H1 (cell line): ENCODE measurements at regions not wholly inside any gene's neighbourhood (a gene's known extent, or its start where the extent isn't known, plus 50 kb on each side); places are given as distances from the start of the nearest gene placed in this dataset.

ENCODE experiments used
- CTCF ChIA-PET: fragments of 300-600 bp; sonication (Branson Sonifier 250); formaldehyde crosslinking; loops from one replicate; lab custom pipeline; 2021; ENCODE audit not compliant: partially characterized antibody; lab: Charles Lee
- POLR2A ChIA-PET: fragments of 300-600 bp; sonication (Branson Sonifier 250); formaldehyde crosslinking; loops from one replicate; lab custom pipeline; 2021; ENCODE audit warnings: inconsistent platforms; ENCODE audit not compliant: partially characterized antibody; lab: Charles Lee
- DNase-seq, 2 experiments: peaks; one replicate each; pipeline versions ENCODE4 v3.0.0 to v3.0.0-alpha.2; 2010 to 2022; ENCODE audit warnings: low spot score in 2 of 2, low read depth in 1 of 2, mixed read lengths in 1 of 2
- FAIRE-seq: peaks from 2 replicates; lab custom pipeline; 2011; peaks lifted over from hg19 to GRCh38; lab: Jason Lieb, UNC
- H2AFZ ChIP-seq: 2 replicates; pipeline ENCODE4 v1.8.1; 2012; ENCODE audit warnings: low read length, inconsistent platforms
- H2AK5ac ChIP-seq: 2 replicates; pipeline ENCODE4 v1.6.1; 2013; ENCODE audit warnings: low read depth, low read length
- H2BK120ac ChIP-seq: replicated peaks from 2 replicates; pipeline ENCODE3; 2013; ENCODE audit warnings: low read depth, low read length, inconsistent platforms
- H2BK12ac ChIP-seq: 2 replicates; pipeline ENCODE4 v1.6.1; 2013; ENCODE audit warnings: low read depth, low read length
- H2BK15ac ChIP-seq: 2 replicates; pipeline ENCODE4 v1.6.1; 2013; ENCODE audit warnings: low read length
- H2BK20ac ChIP-seq: 2 replicates; pipeline ENCODE4 v1.6.1; 2013; ENCODE audit warnings: low read length
- H2BK5ac ChIP-seq: 2 replicates; pipeline ENCODE4 v1.6.1; 2013; ENCODE audit warnings: low read depth, low read length
- H3K14ac ChIP-seq: 2 replicates; pipeline ENCODE4 v1.6.1; 2013; ENCODE audit warnings: inconsistent platforms; ENCODE audit not compliant: insufficient read length
- H3K18ac ChIP-seq: 2 replicates; pipeline ENCODE4 v1.6.1; 2013; ENCODE audit warnings: low read length; ENCODE audit errors: extremely low read depth
- H3K23ac ChIP-seq: 2 replicates; pipeline ENCODE4 v1.6.1; 2013; ENCODE audit warnings: inconsistent platforms; ENCODE audit not compliant: insufficient read length
- H3K23me2 ChIP-seq: 2 replicates; pipeline ENCODE4 v1.6.1; 2013; ENCODE audit warnings: low read depth, low read length
- H3K27ac ChIP-seq: 2 replicates; pipeline ENCODE4 v1.6.1; 2011; ENCODE audit warnings: low read depth, low read length, inconsistent platforms
- H3K27me3 ChIP-seq, 4 experiments: replicated peaks in 1 of 4; 1 replicate in 1 of 4; 2 replicates in 3 of 4; pipeline versions ENCODE4 v1.6.1 to v1.8.1; 2011 to 2013; ENCODE audit warnings: low read length in 3 of 4, mild to moderate bottlenecking in 3 of 4, inconsistent platforms in 2 of 4, mixed read lengths in 2 of 4, moderate library complexity in 1 of 4; ENCODE audit not compliant: control insufficient read depth in 3 of 4, insufficient read depth in 3 of 4; ENCODE audit errors: extremely low read depth in 1 of 4
- H3K36me3 ChIP-seq, 4 experiments: 2 replicates each; pipeline versions ENCODE4 v1.6.1 to v1.8.1; 2011 to 2013; ENCODE audit warnings: mild to moderate bottlenecking in 4 of 4, low read length in 3 of 4, moderate library complexity in 2 of 4, control low read depth in 1 of 4, inconsistent platforms in 1 of 4; ENCODE audit not compliant: insufficient read depth in 4 of 4, control insufficient read depth in 2 of 4
- H3K4ac ChIP-seq: replicated peaks from 2 replicates; pipeline ENCODE3; 2013; ENCODE audit warnings: low read length, low read depth, mixed read lengths, inconsistent platforms; ENCODE audit not compliant: insufficient read length
- H3K4me1 ChIP-seq, 4 experiments: replicated peaks in 1 of 4; 1 replicate in 1 of 4; 2 replicates in 3 of 4; pipeline versions ENCODE4 v1.6.1 to v1.8.1; 2011 to 2013; ENCODE audit warnings: low read length in 3 of 4, inconsistent platforms in 2 of 4, mixed read lengths in 1 of 4; ENCODE audit not compliant: insufficient read depth in 4 of 4, control insufficient read depth in 3 of 4
- H3K4me2 ChIP-seq, 2 experiments: 2 replicates each; pipeline versions ENCODE4 v1.6.1 to v1.8.1; 2011 to 2013; ENCODE audit warnings: low read depth in 2 of 2, low read length in 2 of 2, control low read depth in 1 of 2, inconsistent platforms in 1 of 2, mild to moderate bottlenecking in 1 of 2; ENCODE audit not compliant: insufficient read depth in 1 of 2
- H3K4me3 ChIP-seq, 4 experiments: fragments of 200-600, 300-600 bp in 1 of 4; sonication (generic), shearing (Covaris generic), sonication (Bioruptor Twin) in 1 of 4; 2 replicates each; pipeline versions ENCODE4 v1.5.1 to v1.8.1; 2011 to 2016; ENCODE audit warnings: low read length in 4 of 4, low read depth in 3 of 4, control low read depth in 2 of 4, inconsistent platforms in 2 of 4, mild to moderate bottlenecking in 2 of 4, mixed read lengths in 1 of 4, moderate library complexity in 1 of 4; ENCODE audit not compliant: insufficient read depth in 2 of 4; ENCODE audit errors: extremely low read depth in 1 of 4
- H3K56ac ChIP-seq: replicated peaks from 2 replicates; pipeline ENCODE3; 2013; ENCODE audit warnings: low read depth, mild to moderate bottlenecking, mixed read lengths, low read length, inconsistent platforms; ENCODE audit not compliant: insufficient read length
- H3K79me1 ChIP-seq: 2 replicates; pipeline ENCODE4 v1.6.1; 2013; ENCODE audit warnings: low read depth, low read length, control low read depth
- H3K79me2 ChIP-seq, 2 experiments: 2 replicates each; pipeline versions ENCODE4 v1.6.1 to v1.8.1; 2012 to 2013; ENCODE audit warnings: low read length in 2 of 2, mild to moderate bottlenecking in 2 of 2, inconsistent platforms in 1 of 2; ENCODE audit not compliant: insufficient read depth in 2 of 2, control insufficient read depth in 1 of 2
- H3K9ac ChIP-seq, 4 experiments: replicated peaks in 1 of 4; 1 replicate in 1 of 4; 2 replicates in 3 of 4; pipeline versions ENCODE4 v1.6.1 to v1.8.1; 2011 to 2013; ENCODE audit warnings: low read depth in 3 of 4, low read length in 3 of 4, control low read depth in 2 of 4, mild to moderate bottlenecking in 2 of 4, moderate library complexity in 2 of 4, inconsistent platforms in 1 of 4; ENCODE audit errors: extremely low read depth in 1 of 4
- H3K9me3 ChIP-seq, 2 experiments: 2 replicates each; pipeline versions ENCODE4 v1.6.1 to v1.8.1; 2012 to 2013; ENCODE audit warnings: mild to moderate bottlenecking in 2 of 2, moderate library complexity in 2 of 2, control low read depth in 1 of 2, inconsistent platforms in 1 of 2, low read depth in 1 of 2, low read length in 1 of 2, mixed read lengths in 1 of 2; ENCODE audit not compliant: insufficient read depth in 2 of 2
- H4K20me1 ChIP-seq, 2 experiments: replicated peaks in 1 of 2; 2 replicates each; pipeline versions ENCODE3 to v1.8.1; 2011 to 2013; ENCODE audit warnings: inconsistent platforms in 2 of 2, low read length in 2 of 2, mild to moderate bottlenecking in 1 of 2; ENCODE audit not compliant: insufficient read depth in 2 of 2, control insufficient read depth in 1 of 2
- H4K5ac ChIP-seq: 2 replicates; pipeline ENCODE4 v1.6.1; 2013; ENCODE audit warnings: low read length, low read depth, mixed read lengths, inconsistent platforms; ENCODE audit not compliant: insufficient read length
- H4K8ac ChIP-seq: 2 replicates; pipeline ENCODE4 v1.8.0; 2013; ENCODE audit warnings: mild to moderate bottlenecking, moderate library complexity, low read length, inconsistent platforms; ENCODE audit not compliant: insufficient read depth; ENCODE audit errors: extremely low read depth
- H4K91ac ChIP-seq: replicated peaks from 2 replicates; pipeline ENCODE3; 2013; ENCODE audit warnings: low read length, mixed read lengths, inconsistent platforms; ENCODE audit not compliant: insufficient read length
- RAD21 ChIP-seq, 2 experiments: IDR thresholded peaks in 1 of 2; conservative IDR thresholded peaks in 1 of 2; 2 replicates each; pipeline ENCODE4 v1.6.1; 2011; ENCODE audit warnings: low read depth in 2 of 2, low read length in 2 of 2, improper control_type of control experiment in 1 of 2, inconsistent platforms in 1 of 2, mild to moderate bottlenecking in 1 of 2, moderate library complexity in 1 of 2
- SIN3A ChIP-seq, 2 experiments: IDR thresholded peaks in 1 of 2; conservative IDR thresholded peaks in 1 of 2; 2 replicates each; pipeline ENCODE4 v1.6.1; 2011 to 2012; ENCODE audit warnings: low read length in 2 of 2, improper control_type of control experiment in 1 of 2, low read depth in 1 of 2, mild to moderate bottlenecking in 1 of 2
- SP4 ChIP-seq: IDR thresholded peaks from 2 replicates; pipeline ENCODE4 v1.6.1; 2012; ENCODE audit warnings: low read length, inconsistent platforms
- SRF ChIP-seq: IDR thresholded peaks from 2 replicates; pipeline ENCODE4 v1.6.1; 2011; ENCODE audit warnings: mild to moderate bottlenecking, low read depth, low read length, moderate library complexity
- TAF1 ChIP-seq: IDR thresholded peaks from 2 replicates; pipeline ENCODE4 v1.6.1; 2011; ENCODE audit warnings: mild to moderate bottlenecking, low read depth, low read length
- TEAD4 ChIP-seq: IDR thresholded peaks from 2 replicates; pipeline ENCODE4 v1.6.1; 2012; ENCODE audit warnings: low read depth, low read length, inconsistent platforms, mixed read lengths
- WGBS, 2 experiments: shearing (Covaris generic) in 1 of 2; methylation state at CpG; one replicate each; pipeline versions ENCODE4 v1.1.6 to v1.1.7; 2013 to 2015; ENCODE audit warnings: low lambda C conversion rate in 2 of 2, mixed read lengths in 2 of 2, inconsistent platforms in 1 of 2, low coverage in 1 of 2, missing lambda C conversion rate in 1 of 2; ENCODE audit not compliant: insufficient replicate concordance in 2 of 2, insufficient coverage in 1 of 2, insufficient read length in 1 of 2; ENCODE audit errors: extremely low coverage in 1 of 2, missing lambda C conversion rate in 1 of 2; 5-methylcytosine and 5-hydroxymethylcytosine counted together
- TF ChIP-seq, protein P1 (sequence below), 3 experiments: IDR thresholded peaks; 1 replicate in 2 of 3; 2 replicates in 1 of 3; pipeline versions ENCODE4 v1.5.1 to v1.6.1; 2011; ENCODE audit warnings: low read length in 3 of 3, mild to moderate bottlenecking in 3 of 3, inconsistent platforms in 2 of 3, low read depth in 1 of 3, moderate library complexity in 1 of 3; ENCODE audit not compliant: insufficient read depth in 1 of 3; ENCODE audit errors: control extremely low read depth in 1 of 3
- TF ChIP-seq, protein P2 (sequence below): IDR thresholded peaks from 2 replicates; pipeline ENCODE4 v1.6.1; 2011; ENCODE audit warnings: low read depth, mild to moderate bottlenecking, low read length; ENCODE audit not compliant: insufficient read depth
- TF ChIP-seq, protein P3 (sequence below): IDR thresholded peaks from 2 replicates; pipeline ENCODE4 v1.6.1; 2012; ENCODE audit warnings: inconsistent platforms

DNA sequence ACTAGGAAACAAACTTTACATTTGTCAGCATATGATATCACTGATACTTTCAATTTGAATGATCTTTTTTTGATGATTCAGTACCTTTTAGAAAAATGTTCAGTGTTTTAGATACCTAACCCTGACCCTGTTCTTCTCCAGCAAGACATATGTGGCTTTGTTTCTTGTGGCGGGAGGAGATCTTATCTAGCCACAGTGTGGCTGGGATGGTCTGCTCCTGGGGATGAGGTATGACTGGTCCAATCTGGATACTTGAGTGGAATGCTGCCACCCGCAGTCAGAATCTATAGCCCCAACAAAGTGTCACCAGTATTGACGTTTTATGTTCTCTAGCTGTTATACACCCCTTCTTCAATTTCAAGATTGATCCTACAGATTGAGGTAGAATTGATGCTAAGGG is 439.0 kb upstream of the GOLIM4 start:
- H3K36me3 ChIP-seq: no peaks in the 10 kb centered on the region
- H2BK120ac ChIP-seq: no peak overlapping the region
- H2BK15ac ChIP-seq: no peak overlapping the region
- H3K23ac ChIP-seq: no peak overlapping the region
- peaks cover 3 to 11% (median 9%) of the 10 kb centered on the region in 4 experiments; a peak in 5 of 7 replicates for H3K4me1 ChIP-seq
- no peak overlapping the region for H3K18ac ChIP-seq
- H2AFZ ChIP-seq: no peak overlapping the region
- POLR2A ChIA-PET: interaction anchor here (0.7 kb wide), 1 partner anchor 507 kb away, joined by 3 read pairs; no protein-coding TSS in a partner anchor
- H2BK5ac ChIP-seq: no peak overlapping the region
- DNase-seq (no peak), FAIRE-seq (peak; percentile 71)
- H3K14ac ChIP-seq: no peak overlapping the region
- no peak overlapping the region for H4K8ac ChIP-seq
- H3K4me3 ChIP-seq: no peak overlapping the region
- H4K20me1 ChIP-seq: no peaks in the 10 kb centered on the region
- CTCF ChIA-PET: interaction anchor here (1.0 to 1.7 kb wide), 4 partner anchors 14 to 323 kb away, joined by 3 read pairs; no protein-coding TSS in a partner anchor
- H2BK12ac ChIP-seq: no peak overlapping the region
- TF ChIP-seq, protein P1, sequence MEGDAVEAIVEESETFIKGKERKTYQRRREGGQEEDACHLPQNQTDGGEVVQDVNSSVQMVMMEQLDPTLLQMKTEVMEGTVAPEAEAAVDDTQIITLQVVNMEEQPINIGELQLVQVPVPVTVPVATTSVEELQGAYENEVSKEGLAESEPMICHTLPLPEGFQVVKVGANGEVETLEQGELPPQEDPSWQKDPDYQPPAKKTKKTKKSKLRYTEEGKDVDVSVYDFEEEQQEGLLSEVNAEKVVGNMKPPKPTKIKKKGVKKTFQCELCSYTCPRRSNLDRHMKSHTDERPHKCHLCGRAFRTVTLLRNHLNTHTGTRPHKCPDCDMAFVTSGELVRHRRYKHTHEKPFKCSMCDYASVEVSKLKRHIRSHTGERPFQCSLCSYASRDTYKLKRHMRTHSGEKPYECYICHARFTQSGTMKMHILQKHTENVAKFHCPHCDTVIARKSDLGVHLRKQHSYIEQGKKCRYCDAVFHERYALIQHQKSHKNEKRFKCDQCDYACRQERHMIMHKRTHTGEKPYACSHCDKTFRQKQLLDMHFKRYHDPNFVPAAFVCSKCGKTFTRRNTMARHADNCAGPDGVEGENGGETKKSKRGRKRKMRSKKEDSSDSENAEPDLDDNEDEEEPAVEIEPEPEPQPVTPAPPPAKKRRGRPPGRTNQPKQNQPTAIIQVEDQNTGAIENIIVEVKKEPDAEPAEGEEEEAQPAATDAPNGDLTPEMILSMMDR (IDR thresholded peaks at IDR 0.05; ENCODE audit: control extremely low read depth in 1 of 3, insufficient read depth in 1 of 3, low read depth in 1 of 3, low read length in 3 of 3): peak in 1 of 3 experiments; percentile 18; a peak in 1 of 4 replicates
- TF ChIP-seq TEAD4: 0 out of 2 replicates have a peak, but pooled peaks have one; percentile 30
- peak in 1 of 2 experiments; percentile 35; a peak in 2 of 4 replicates for TF ChIP-seq RAD21 (IDR thresholded peaks at IDR 0.05 in 1 of 2, conservative IDR thresholded peaks at IDR 0.05 in 1 of 2; ENCODE audit: low read depth in 2 of 2, low read length in 2 of 2)
- TF ChIP-seq SIN3A (conservative IDR thresholded peaks at IDR 0.05 in 1 of 2, IDR thresholded peaks at IDR 0.05 in 1 of 2; ENCODE audit: low read depth in 1 of 2, low read length in 2 of 2): no peak
- TF ChIP-seq, protein P2, sequence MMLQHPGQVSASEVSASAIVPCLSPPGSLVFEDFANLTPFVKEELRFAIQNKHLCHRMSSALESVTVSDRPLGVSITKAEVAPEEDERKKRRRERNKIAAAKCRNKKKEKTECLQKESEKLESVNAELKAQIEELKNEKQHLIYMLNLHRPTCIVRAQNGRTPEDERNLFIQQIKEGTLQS: no peak
- TF ChIP-seq, protein P3, sequence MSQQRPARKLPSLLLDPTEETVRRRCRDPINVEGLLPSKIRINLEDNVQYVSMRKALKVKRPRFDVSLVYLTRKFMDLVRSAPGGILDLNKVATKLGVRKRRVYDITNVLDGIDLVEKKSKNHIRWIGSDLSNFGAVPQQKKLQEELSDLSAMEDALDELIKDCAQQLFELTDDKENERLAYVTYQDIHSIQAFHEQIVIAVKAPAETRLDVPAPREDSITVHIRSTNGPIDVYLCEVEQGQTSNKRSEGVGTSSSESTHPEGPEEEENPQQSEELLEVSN: no peak
- TF ChIP-seq TAF1: no peak
- TF ChIP-seq SP4: no peak
- no peak for TF ChIP-seq SRF
- no peak overlapping the region for H3K27ac ChIP-seq
- 82% methylated on average over 3 of the region's 3 CpGs; no CpG with 5 or more reads in 1 of the 2 experiments for WGBS, 2 experiments
- no peak overlapping the region for H4K5ac ChIP-seq
- H3K4me2 ChIP-seq: no peak overlapping the region
- no peaks in the 10 kb centered on the region for H3K9me3 ChIP-seq
- H2AK5ac ChIP-seq: no peak overlapping the region
- H4K91ac ChIP-seq: no peak overlapping the region
- no peaks in the 10 kb centered on the region for H3K27me3 ChIP-seq
- H3K23me2 ChIP-seq: no peaks in the 10 kb centered on the region
- no peak overlapping the region for H3K56ac ChIP-seq
- no peak overlapping the region for H2BK20ac ChIP-seq
- no peaks in the 10 kb centered on the region for H3K79me1 ChIP-seq
- H3K4ac ChIP-seq: no peak overlapping the region
- H3K9ac ChIP-seq: no peak overlapping the region
- H3K79me2 ChIP-seq: no peaks in the 10 kb centered on the region
